HepG2 (cell line): ENCODE measurements at regions not wholly inside any gene's neighbourhood (a gene's known extent, or its start where the extent isn't known, plus 50 kb on each side); places are given as distances from the start of the nearest gene placed in this dataset.

Source experiments
- ATAC-seq: fragments of 200-7000 bp; cut with Tn5 transposase; 3 replicates; pipeline ENCODE4 v1.9.1; 2020; ENCODE audit warnings: mild to moderate bottlenecking, moderate library complexity
- BruUV-seq: library from RNA; stranded (reverse); fragments of 400-500 nt; replicated peaks from 2 replicates; lab custom pipeline; 2021; lab: Mats Ljungman, UMichigan
- CTCF ChIA-PET: fragments of 300-600 bp; formaldehyde crosslinking; extraction: SDS; loops from one replicate; lab custom pipeline; 2021; ENCODE audit warnings: low total read pairs, inconsistent platforms, low intra/inter-chr PET ratio; lab: Yijun Ruan, JAX
- POLR2A ChIA-PET: fragments of 350-600 bp; sonication (Branson Sonifier 250); formaldehyde crosslinking; loops from one replicate; lab custom pipeline; 2020; ENCODE audit warnings: antibody characterized with exemption, inconsistent platforms; lab: Yijun Ruan, JAX
- DNase-seq: peaks from one replicate; pipeline ENCODE4 v3.0.0-alpha.2; 2015; ENCODE audit warnings: low spot score
- FAIRE-seq: peaks from 3 replicates; lab custom pipeline; 2011; peaks lifted over from hg19 to GRCh38; lab: Jason Lieb, UNC
- H2AFZ ChIP-seq: one replicate; pipeline ENCODE4 v1.6.1; 2011; ENCODE audit warnings: low read length, inconsistent platforms
- H3K27ac ChIP-seq: fragments of 300-600 bp; 3 replicates; pipeline ENCODE4 v1.8.0; 2011; ENCODE audit warnings: mixed run types, mild to moderate bottlenecking, mixed read lengths, low read length, inconsistent platforms; ENCODE audit not compliant: insufficient read depth; ENCODE audit errors: extremely low read length
- H3K27me3 ChIP-seq, 2 experiments: fragments of 200-600 bp in 1 of 2; 2 replicates in 1 of 2; 3 replicates in 1 of 2; pipeline versions ENCODE4 v1.6.0 to v1.8.0; 2011; ENCODE audit warnings: low read length in 2 of 2, mild to moderate bottlenecking in 2 of 2, moderate library complexity in 2 of 2, inconsistent platforms in 1 of 2; ENCODE audit not compliant: insufficient read depth in 2 of 2, control insufficient read depth in 1 of 2
- H3K36me3 ChIP-seq, 2 experiments: fragments of 200-600 bp in 1 of 2; replicated peaks in 1 of 2; 2 replicates in 1 of 2; 3 replicates in 1 of 2; pipeline versions ENCODE4 v1.5.1 to v1.8.0; 2011; ENCODE audit warnings: low read length in 2 of 2, inconsistent platforms in 1 of 2; ENCODE audit not compliant: insufficient read depth in 2 of 2, control insufficient read depth in 1 of 2
- H3K4me1 ChIP-seq: 2 replicates; pipeline ENCODE4 v1.5.1; 2012; ENCODE audit warnings: low read length, inconsistent platforms; ENCODE audit not compliant: insufficient read depth
- H3K4me2 ChIP-seq: 2 replicates; pipeline ENCODE4 v1.6.0; 2011; ENCODE audit warnings: low read depth, low read length, inconsistent platforms
- H3K4me3 ChIP-seq, 3 experiments: fragments of 200-600 bp in 1 of 3; sonication (generic), shearing (Covaris generic) in 1 of 3; replicated peaks in 1 of 3; 2 replicates each; pipeline ENCODE4 v1.5.1; 2011 to 2016; ENCODE audit warnings: low read length in 3 of 3, inconsistent platforms in 2 of 3, low read depth in 2 of 3, mild to moderate bottlenecking in 2 of 3, control low read depth in 1 of 3, mixed read lengths in 1 of 3; ENCODE audit not compliant: insufficient read depth in 1 of 3
- H3K79me2 ChIP-seq: one replicate; pipeline ENCODE4 v1.6.1; 2011; ENCODE audit warnings: low read length, inconsistent platforms; ENCODE audit not compliant: insufficient read depth
- H3K9ac ChIP-seq: 2 replicates; pipeline ENCODE4 v1.6.0; 2011; ENCODE audit warnings: mild to moderate bottlenecking, low read depth, low read length, inconsistent platforms; ENCODE audit not compliant: insufficient read depth
- H3K9me3 ChIP-seq: 2 replicates; pipeline ENCODE4 v1.5.1; 2012; ENCODE audit warnings: mild to moderate bottlenecking, low read length
- H4K20me1 ChIP-seq: 2 replicates; pipeline ENCODE4 v1.6.0; 2011; ENCODE audit warnings: inconsistent platforms, mild to moderate bottlenecking, low read length, moderate library complexity; ENCODE audit not compliant: insufficient read depth
- MED13 ChIP-seq: sonication (generic); formaldehyde crosslinking; IDR thresholded peaks from 2 replicates; pipeline ENCODE4 v1.5.0; 2020; ENCODE audit warnings: missing genetic modification reagents
- SUZ12 ChIP-seq: fragments of 150-350 bp; IDR thresholded peaks from 2 replicates; pipeline ENCODE4 v1.6.1; 2014; ENCODE audit warnings: low read depth, low read length
- TCF12 ChIP-seq, 2 experiments: fragments of 450-650 bp in 1 of 2; sonication (generic) in 1 of 2; formaldehyde crosslinking in 1 of 2; IDR thresholded peaks; 2 replicates each; pipeline versions ENCODE4 v1.6.1 to v1.8.0; 2017 to 2022; ENCODE audit warnings: antibody characterized with exemption in 1 of 2, mild to moderate bottlenecking in 1 of 2, missing genetic modification reagents in 1 of 2, moderate library complexity in 1 of 2
- ZBTB43 ChIP-seq: sonication (generic); formaldehyde crosslinking; conservative IDR thresholded peaks from 2 replicates; pipeline ENCODE4 v1.4.0; 2020; ENCODE audit warnings: missing genetic modification reagents
- ZNF614 ChIP-seq: IDR thresholded peaks from 2 replicates; pipeline ENCODE4 v1.6.1; 2018; ENCODE audit warnings: missing biosample characterization, missing genetic modification reagents, inconsistent platforms, borderline replicate concordance
- WGBS: methylation state at CpG from one replicate; pipeline ENCODE4 v1.1.6; 2017; ENCODE audit warnings: low lambda C conversion rate; 5-methylcytosine and 5-hydroxymethylcytosine counted together
- in situ Hi-C: cut with HindIII; loops from 2 replicates; pipeline ENCODE4 v1.10.0; 2017; ENCODE audit warnings: low pct_unique_long_range_greater_than_20kb; ENCODE audit not compliant: extremely low pct_ligation_motif_present
- intact Hi-C: fragments of 100-400 bp; cut with micrococcal nuclease; formaldehyde crosslinking; loops from one replicate; pipeline ENCODE4 v1.10.0; 2022; ENCODE audit not compliant: unreplicated experiment

- no peak for TF ChIP-seq MED13
- no peak for TF ChIP-seq ZNF614 (CRISPR knock-in tag)
- TF ChIP-seq TCF12 (IDR thresholded peaks at IDR 0.05), result no peak
- TF ChIP-seq TCF12 (CRISPR knock-in tag; IDR thresholded peaks at IDR 0.05), result no peak
- no peak for TF ChIP-seq ZBTB43 (CRISPR knock-in tag)
These were observed 121.9 kb upstream of the ARHGEF3 start (continued) for GRCh38 chr3:56923526-56924224.

DNA sequence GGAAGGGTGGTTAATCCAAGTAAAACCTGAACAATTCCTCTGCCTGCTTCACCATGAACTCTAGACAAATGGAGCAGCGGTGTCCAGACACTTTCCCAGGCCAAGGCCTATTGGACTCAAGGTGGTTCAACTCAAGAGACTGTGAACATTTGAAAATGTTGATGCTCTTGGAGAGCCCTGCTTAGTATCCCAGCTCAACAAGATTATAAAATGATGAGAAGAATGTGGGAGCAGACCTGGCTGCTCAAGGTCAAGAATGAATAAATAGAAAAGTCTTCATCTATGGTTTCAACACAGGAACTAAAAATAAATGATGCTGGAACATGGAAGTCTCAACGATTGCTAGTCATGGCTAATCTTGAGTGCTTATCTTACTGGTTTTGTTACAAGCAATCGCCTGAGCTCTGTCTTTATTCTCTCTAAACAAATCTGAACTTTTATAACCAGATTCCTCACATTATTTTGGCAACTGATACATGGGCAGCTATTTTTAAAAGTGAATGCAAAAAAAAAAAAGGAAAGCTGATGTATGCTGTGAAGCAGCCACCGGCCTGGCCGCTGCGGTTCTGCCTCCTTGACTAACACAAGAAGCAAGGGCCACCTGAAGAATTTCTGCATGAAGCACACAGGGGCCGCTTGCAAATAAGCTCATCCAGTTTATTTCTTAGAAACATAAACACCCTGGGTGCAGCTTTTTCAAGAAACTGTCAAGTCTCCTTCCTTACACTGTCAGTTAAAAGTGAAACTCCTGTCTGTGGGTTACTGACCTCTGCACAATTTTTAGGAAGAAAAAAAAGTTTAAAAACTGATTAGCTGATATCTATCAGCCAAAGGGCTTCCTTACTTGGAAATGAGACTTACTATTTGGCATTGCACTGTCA is 120.1 kb upstream of the ARHGEF3 start:
- in situ Hi-C loops (no loop called here), intact Hi-C loops (no loop called here)
- DNase-seq, result no peak
- no peak for FAIRE-seq
- Histone ChIP-seq H3K4me2 (no peak overlapping the region), H3K79me2 (no peaks in the 10 kb centered on the region), H3K36me3 (no peaks in the 10 kb centered on the region), H4K20me1 (no peaks in the 10 kb centered on the region), H3K4me1 (no peaks in the 10 kb centered on the region), H3K27me3 (no peaks in the 10 kb centered on the region), H3K4me3 (no peak overlapping the region), H3K27ac (no peak overlapping the region), H3K9me3 (no peaks in the 10 kb centered on the region), H2AFZ (no peak overlapping the region), H3K9ac (no peak overlapping the region)
- CTCF ChIA-PET, result no interaction called here
- WGBS, result 91% methylated on average over 7 of the region's 7 CpGs
- no TSS peak for BruUV-seq
- no peak for TF ChIP-seq SUZ12
- no peak for ATAC-seq
- POLR2A ChIA-PET, result no interaction called here
